T-cell (primary cell): ENCODE measurements at regions not wholly inside any gene's neighbourhood (a gene's known extent, or its start where the extent isn't known, plus 50 kb on each side); places are given as distances from the start of the nearest gene placed in this dataset.

Experiments
- ATAC-seq, 4 experiments: fragments of 200-7000 bp in 3 of 4; fragments of 150-1000 bp in 1 of 4; cut with Tn5 transposase; replicated peaks in 1 of 4; 1 replicate in 3 of 4; 2 replicates in 1 of 4; pipeline ENCODE4 v1.10.0; 2021; ENCODE audit warnings: moderate library complexity in 3 of 4, mild to moderate bottlenecking in 2 of 4, moderate number of reproducible peaks in 1 of 4
- CTCF ChIA-PET, 2 donors: fragments of 300-600 bp; sonication (Branson Sonifier 250); formaldehyde crosslinking; loops; one replicate each; lab custom pipeline; 2022; ENCODE audit warnings: antibody characterized with exemption in 2 of 2; lab: Charles Lee
- POLR2A ChIA-PET, 2 donors: fragments of 300-600 bp; sonication (Branson Sonifier 250); formaldehyde crosslinking; loops; one replicate each; lab custom pipeline; 2022; ENCODE audit warnings: antibody characterized with exemption in 2 of 2; lab: Charles Lee
- DNase-seq, 35 experiments: peaks; one replicate each; pipeline versions ENCODE4 v3.0.0 to v3.0.0-alpha.2; 2013 to 2023
- H3K27ac ChIP-seq: one replicate; pipeline ENCODE4 v1.5.1; 2013; ENCODE audit warnings: low read length
- H3K27me3 ChIP-seq, 2 experiments: replicated peaks in 1 of 2; 1 replicate in 1 of 2; 2 replicates in 1 of 2; pipeline versions ENCODE4 v1.6.1 to v1.7.0; 2013; ENCODE audit warnings: low read length in 1 of 2, mixed read lengths in 1 of 2; ENCODE audit not compliant: control insufficient read depth in 2 of 2, insufficient read depth in 2 of 2; ENCODE audit errors: extremely low read depth in 1 of 2
- H3K36me3 ChIP-seq, 2 donors: 1 replicate in 1 of 2; 2 replicates in 1 of 2; pipeline versions ENCODE4 v1.6.1 to v1.7.0; 2013; ENCODE audit warnings: low read length in 1 of 2; ENCODE audit not compliant: control insufficient read depth in 2 of 2, insufficient read depth in 1 of 2; ENCODE audit errors: extremely low read depth in 1 of 2
- H3K4me1 ChIP-seq, 2 experiments: 1 replicate in 1 of 2; 2 replicates in 1 of 2; pipeline versions ENCODE4 v1.6.1 to v1.7.0; 2013; ENCODE audit warnings: low read length in 2 of 2, mixed read lengths in 1 of 2; ENCODE audit not compliant: insufficient read depth in 2 of 2, control insufficient read depth in 1 of 2; ENCODE audit errors: extremely low read depth in 1 of 2
- H3K4me3 ChIP-seq, 2 donors: 1 replicate in 1 of 2; 2 replicates in 1 of 2; pipeline versions ENCODE4 v1.5.1 to v1.7.0; 2013; ENCODE audit warnings: mild to moderate bottlenecking in 2 of 2, low read length in 1 of 2, moderate library complexity in 1 of 2; ENCODE audit not compliant: control insufficient read depth in 1 of 2; ENCODE audit errors: extremely low read depth in 1 of 2
- H3K9me3 ChIP-seq: 2 replicates; pipeline ENCODE4 v1.7.0; 2013
- H3K27ac Mint-ChIP-seq, 2 donors: one replicate each; pipeline ENCODE4 v1.8.0; 2020 to 2021; ENCODE audit warnings: mild to moderate bottlenecking in 2 of 2, mixed read lengths in 2 of 2
- H3K27me3 Mint-ChIP-seq, 2 donors: one replicate each; pipeline ENCODE4 v1.8.0; 2021 to 2022; ENCODE audit warnings: mixed read lengths in 2 of 2
- H3K36me3 Mint-ChIP-seq: one replicate; pipeline ENCODE4 v1.8.0; 2021; ENCODE audit warnings: mixed read lengths
- H3K4me1 Mint-ChIP-seq, 3 donors: one replicate each; pipeline ENCODE4 v1.8.0; 2020 to 2022; ENCODE audit warnings: mixed read lengths in 3 of 3, mild to moderate bottlenecking in 1 of 3
- H3K4me3 Mint-ChIP-seq, 3 donors: one replicate each; pipeline ENCODE4 v1.8.0; 2020 to 2022; ENCODE audit warnings: mild to moderate bottlenecking in 3 of 3, mixed read lengths in 3 of 3, moderate library complexity in 3 of 3
- H3K9me3 Mint-ChIP-seq, 3 donors: one replicate each; pipeline ENCODE4 v1.8.0; 2020 to 2022; ENCODE audit warnings: mixed read lengths in 3 of 3
- WGBS: methylation state at CpG from one replicate; pipeline ENCODE4 v1.1.5; 2013; ENCODE audit warnings: missing lambda C conversion rate; ENCODE audit not compliant: insufficient coverage; 5-methylcytosine and 5-hydroxymethylcytosine counted together

- POLR2A ChIA-PET = no interaction called here
- H3K27me3 Mint-ChIP-seq = no peaks in the 10 kb centered on the region
- H3K27ac Mint-ChIP-seq = no peak overlapping the region
- WGBS = no CpG with 5 or more reads among the region's 5 CpGs
- H3K27ac ChIP-seq = no peak overlapping the region
- peaks cover 0 to 8% (median 3%) of the 10 kb centered on the region in 3 donors for H3K9me3 Mint-ChIP-seq
- no peaks in the 10 kb centered on the region for H3K36me3 Mint-ChIP-seq
- no peak overlapping the region for H3K4me3 ChIP-seq
- H3K9me3 ChIP-seq = no peaks in the 10 kb centered on the region
- ATAC-seq (no peak), DNase-seq (no peak)
- CTCF ChIA-PET = no interaction called here
- H3K4me3 Mint-ChIP-seq = no peak overlapping the region
- no peaks in the 10 kb centered on the region for H3K36me3 ChIP-seq
- no peaks in the 10 kb centered on the region for H3K27me3 ChIP-seq
- H3K4me1 ChIP-seq = no peaks in the 10 kb centered on the region
- no peaks in the 10 kb centered on the region for H3K4me1 Mint-ChIP-seq
These were observed 286.9 kb upstream of the PLSCR5 start for GRCh38 chr3:146892041-146892440.

- DNase-seq (no peak), ATAC-seq (no peak)
- CTCF ChIA-PET = no interaction called here
- Histone ChIP-seq H3K4me1 (no peaks in the 10 kb centered on the region), H3K27me3 (no peaks in the 10 kb centered on the region), H3K4me3 (no peak overlapping the region), H3K36me3 (no peaks in the 10 kb centered on the region), H3K27ac (no peak overlapping the region), H3K9me3 (no peaks in the 10 kb centered on the region)
- no peaks in the 10 kb centered on the region for H3K4me1 Mint-ChIP-seq
- H3K4me3 Mint-ChIP-seq = no peak overlapping the region
- no peaks in the 10 kb centered on the region for H3K27me3 Mint-ChIP-seq
- no peak overlapping the region for H3K27ac Mint-ChIP-seq
- peaks cover 4 to 10% (median 6%) of the 10 kb centered on the region in 3 donors for H3K9me3 Mint-ChIP-seq
- POLR2A ChIA-PET = no interaction called here
- no CpG with 5 or more reads among the region's 1 CpG for WGBS
- H3K36me3 Mint-ChIP-seq = no peaks in the 10 kb centered on the region
These were observed 284.5 kb upstream of the PLSCR5 start for GRCh38 chr3:146889626-146890025.

GRCh38 chr3:146888176-146888575 lies 283.0 kb upstream of the PLSCR5 start:
- ChIA-PET CTCF (interaction anchor here in 1 of 2 donors (0.7 kb wide), 1 partner anchor 19 kb away, joined by 4 read pairs; no protein-coding TSS in a partner anchor), POLR2A (no interaction called here)
- H3K36me3 ChIP-seq = no peaks in the 10 kb centered on the region
- H3K27me3 ChIP-seq = no peaks in the 10 kb centered on the region
- DNase-seq (no peak), ATAC-seq (no peak)
- Mint-ChIP-seq H3K27ac (no peak overlapping the region), H3K9me3 (peaks cover 3 to 7% (median 5%) of the 10 kb centered on the region in 3 donors), H3K36me3 (no peaks in the 10 kb centered on the region), H3K4me1 (no peaks in the 10 kb centered on the region), H3K4me3 (no peak overlapping the region), H3K27me3 (no peaks in the 10 kb centered on the region)
- no peak overlapping the region for H3K4me3 ChIP-seq
- WGBS = no CpG with 5 or more reads among the region's 4 CpGs
- H3K27ac ChIP-seq = no peak overlapping the region
- H3K4me1 ChIP-seq = no peaks in the 10 kb centered on the region
- no peaks in the 10 kb centered on the region for H3K9me3 ChIP-seq

GRCh38 chr3:146884721-146885120 lies 279.6 kb upstream of the PLSCR5 start:
- H3K36me3 Mint-ChIP-seq = no peaks in the 10 kb centered on the region
- H3K27ac Mint-ChIP-seq = no peak overlapping the region
- H3K4me1 Mint-ChIP-seq = no peaks in the 10 kb centered on the region
- Histone ChIP-seq H3K36me3 (no peaks in the 10 kb centered on the region), H3K9me3 (no peaks in the 10 kb centered on the region), H3K27me3 (no peaks in the 10 kb centered on the region), H3K27ac (no peak overlapping the region), H3K4me1 (no peaks in the 10 kb centered on the region), H3K4me3 (no peak overlapping the region)
- H3K27me3 Mint-ChIP-seq = no peaks in the 10 kb centered on the region
- 73% methylated on average over 4 of the region's 4 CpGs for WGBS
- ChIA-PET POLR2A (no interaction called here), CTCF (no interaction called here)
- H3K9me3 Mint-ChIP-seq = peaks cover 3 to 9% (median 4%) of the 10 kb centered on the region in 3 donors
- no peak for ATAC-seq
- H3K4me3 Mint-ChIP-seq = no peak overlapping the region
- no peak for DNase-seq

GRCh38 chr3:146884296-146884695 lies 279.1 kb upstream of the PLSCR5 start:
- Mint-ChIP-seq H3K9me3 (peaks cover 3 to 9% (median 4%) of the 10 kb centered on the region in 3 donors), H3K36me3 (no peaks in the 10 kb centered on the region), H3K4me3 (no peak overlapping the region), H3K4me1 (no peaks in the 10 kb centered on the region), H3K27me3 (no peaks in the 10 kb centered on the region), H3K27ac (no peak overlapping the region)
- WGBS = no CpG with 5 or more reads among the region's 2 CpGs
- POLR2A ChIA-PET = no interaction called here
- CTCF ChIA-PET = no interaction called here
- H3K27ac ChIP-seq = no peak overlapping the region
- no peaks in the 10 kb centered on the region for H3K27me3 ChIP-seq
- DNase-seq (no peak), ATAC-seq (no peak)
- no peaks in the 10 kb centered on the region for H3K9me3 ChIP-seq
- no peaks in the 10 kb centered on the region for H3K36me3 ChIP-seq
- H3K4me1 ChIP-seq = no peaks in the 10 kb centered on the region
- no peak overlapping the region for H3K4me3 ChIP-seq

GRCh38 chr3:146883288-146883687 lies 278.1 kb upstream of the PLSCR5 start:
- no CpG with 5 or more reads among the region's 1 CpG for WGBS
- H3K27ac ChIP-seq = no peak overlapping the region
- no peak overlapping the region for H3K27ac Mint-ChIP-seq
- H3K9me3 ChIP-seq = no peaks in the 10 kb centered on the region
- peaks cover 3 to 9% (median 4%) of the 10 kb centered on the region in 3 donors for H3K9me3 Mint-ChIP-seq
- POLR2A ChIA-PET = no interaction called here
- DNase-seq = no peak
- no peak overlapping the region for H3K4me3 ChIP-seq
- H3K27me3 ChIP-seq = no peaks in the 10 kb centered on the region
- no peak for ATAC-seq
- CTCF ChIA-PET = no interaction called here
- no peaks in the 10 kb centered on the region for H3K36me3 Mint-ChIP-seq
- H3K4me1 Mint-ChIP-seq = no peaks in the 10 kb centered on the region
- H3K4me3 Mint-ChIP-seq = no peak overlapping the region
- H3K36me3 ChIP-seq = no peaks in the 10 kb centered on the region
- no peaks in the 10 kb centered on the region for H3K27me3 Mint-ChIP-seq
- H3K4me1 ChIP-seq = no peaks in the 10 kb centered on the region
